RPMI8226 (cell line): ENCODE measurements at regions not wholly inside any gene's neighbourhood (a gene's known extent, or its start where the extent isn't known, plus 50 kb on each side); places are given as distances from the start of the nearest gene placed in this dataset.
"Not testable (repeated sequence)": the region's sequence is repeated elsewhere in the genome, so short reads cannot be mapped to it uniquely, and the experiment has no call there.

ENCODE experiments used
- DNase-seq: peaks from one replicate; pipeline ENCODE4 v3.0.0-alpha.2; 2015

DNA sequence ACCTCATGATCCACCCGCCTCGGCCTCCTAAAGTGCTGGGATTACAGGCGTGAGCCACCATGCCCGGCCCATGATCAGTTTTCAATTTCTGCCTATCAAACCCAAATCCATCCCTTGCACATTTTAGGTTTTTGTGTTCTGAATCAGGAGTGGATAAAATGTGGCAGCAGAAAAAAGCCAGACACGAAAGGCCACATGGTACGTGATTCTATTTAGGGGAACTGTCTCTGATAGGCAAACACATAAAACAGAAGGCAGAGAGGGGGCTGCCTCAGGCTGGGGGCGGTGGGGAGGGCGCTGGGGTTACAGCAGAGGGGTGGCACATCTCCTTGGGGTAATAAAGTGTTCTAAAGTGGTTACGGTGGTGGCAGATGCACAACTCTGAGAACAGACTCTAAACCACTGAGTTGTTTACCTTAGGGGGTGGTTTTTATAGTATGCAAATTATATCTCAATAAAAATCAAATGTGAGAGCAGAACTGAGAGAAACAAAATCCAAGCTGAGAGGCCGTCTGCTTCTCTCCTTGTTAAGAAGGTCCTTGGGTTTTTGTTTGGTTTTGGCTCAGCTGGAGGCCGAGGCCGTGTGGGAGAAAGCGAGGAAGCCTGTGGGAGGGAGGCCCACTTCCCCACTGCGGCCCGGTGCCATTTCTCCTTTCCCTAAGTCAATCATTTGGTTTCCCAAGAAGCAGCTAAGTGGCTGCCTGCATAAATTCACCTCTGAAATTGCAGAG lies 78.0 kb downstream of the SOWAHC start:
- DNase-seq = no peak

DNA sequence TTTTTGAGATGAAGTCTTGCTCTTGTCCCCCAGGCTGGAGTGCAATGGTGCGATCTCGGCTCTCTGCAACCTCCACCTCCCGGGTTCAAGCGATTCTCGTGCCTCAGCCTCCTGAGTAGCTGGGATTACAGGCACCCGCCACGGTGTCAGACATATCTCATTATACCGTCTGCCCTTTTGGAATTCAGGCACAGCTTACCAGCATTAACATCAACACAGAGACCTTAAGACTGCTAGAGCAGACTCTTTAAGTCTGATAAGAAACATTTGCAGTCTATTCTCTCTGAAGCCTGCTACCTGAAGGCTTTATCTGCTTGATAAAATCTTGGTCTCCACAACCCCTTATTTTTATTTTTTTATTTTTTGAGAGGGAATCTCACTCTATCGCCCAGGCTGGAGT lies 78.7 kb downstream of the SOWAHC start:
- DNase-seq = not testable (repeated sequence)

DNA sequence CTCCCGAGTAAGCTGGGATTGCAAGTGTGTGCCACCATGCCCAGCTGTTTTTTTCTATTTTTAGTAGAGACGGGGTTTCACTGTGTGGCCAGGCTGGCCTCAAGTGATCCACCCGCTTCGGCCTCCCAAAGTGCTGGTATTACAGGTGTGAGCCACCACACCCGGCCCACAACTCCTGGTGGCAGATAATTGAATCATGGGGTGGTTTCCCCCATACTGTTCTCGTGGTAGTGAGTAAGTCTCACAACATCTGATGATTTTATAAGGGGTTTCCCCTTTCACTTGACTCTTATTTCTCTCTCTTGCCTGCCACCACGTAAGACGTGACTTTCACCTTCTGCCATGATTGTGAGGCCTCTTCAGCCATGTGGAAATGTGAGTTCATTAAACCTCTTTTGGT lies 79.1 kb downstream of the SOWAHC start:
- DNase-seq = not testable (repeated sequence)

DNA sequence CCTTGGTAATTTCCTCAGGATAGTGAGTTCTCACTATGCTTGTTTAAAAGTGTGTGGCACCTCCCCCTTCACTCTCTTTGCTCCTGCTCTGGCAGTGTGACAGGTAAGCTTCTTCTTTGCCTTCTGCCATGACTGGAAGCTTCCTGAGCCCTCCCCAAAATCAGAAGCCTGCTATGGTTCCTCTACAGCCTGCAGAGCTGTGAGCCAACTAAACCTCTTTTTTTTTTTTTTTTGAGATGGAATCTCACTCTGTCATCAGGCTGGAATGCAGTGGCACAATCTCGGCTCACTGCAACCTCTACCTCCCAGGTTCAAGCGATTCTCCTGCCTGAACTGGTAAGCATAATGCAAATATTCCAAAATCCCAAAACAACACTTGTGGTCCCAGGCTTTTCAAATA lies 80.0 kb downstream of the SOWAHC start:
- no peak for DNase-seq

DNA sequence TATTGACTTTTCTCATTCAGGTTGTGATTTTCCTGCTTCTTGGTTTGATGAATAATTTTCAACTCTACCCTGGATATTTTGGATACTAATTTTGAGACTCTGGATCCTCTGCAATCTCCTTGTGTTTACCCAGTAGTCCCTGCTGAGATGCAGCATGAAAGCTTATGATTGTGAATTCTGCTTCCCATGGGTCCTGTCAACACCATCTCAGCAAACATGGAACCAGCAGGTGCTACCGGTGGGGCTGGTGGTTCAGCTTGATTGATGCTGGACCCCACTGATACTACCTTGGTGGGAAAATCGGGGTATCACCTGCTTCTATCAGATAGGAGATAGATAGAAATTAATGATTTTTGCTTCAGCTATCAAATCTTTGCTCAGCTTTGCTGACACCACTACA lies 81.1 kb downstream of the SOWAHC start:
- no peak for DNase-seq

DNA sequence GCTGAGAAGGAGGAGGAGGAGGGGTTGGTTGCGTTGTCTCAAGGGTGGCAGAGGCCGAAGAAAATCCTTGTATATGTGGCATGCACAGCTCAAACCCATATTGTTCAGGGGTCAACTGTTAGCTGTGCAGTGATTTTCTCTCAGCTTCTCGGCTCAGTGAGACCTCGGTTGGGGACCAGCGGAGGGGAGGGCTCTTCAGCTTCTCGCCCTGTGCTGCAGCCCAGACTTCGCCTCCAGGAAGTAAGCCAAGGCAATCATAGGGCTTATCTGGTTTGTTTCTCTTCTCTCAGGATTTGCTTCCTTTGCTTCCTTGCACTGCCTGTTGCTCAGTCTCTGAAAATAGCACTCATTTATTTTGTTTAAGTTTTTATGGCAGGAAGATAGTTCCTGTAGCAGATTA lies 85.5 kb downstream of the SOWAHC start:
- no peak for DNase-seq

DNA sequence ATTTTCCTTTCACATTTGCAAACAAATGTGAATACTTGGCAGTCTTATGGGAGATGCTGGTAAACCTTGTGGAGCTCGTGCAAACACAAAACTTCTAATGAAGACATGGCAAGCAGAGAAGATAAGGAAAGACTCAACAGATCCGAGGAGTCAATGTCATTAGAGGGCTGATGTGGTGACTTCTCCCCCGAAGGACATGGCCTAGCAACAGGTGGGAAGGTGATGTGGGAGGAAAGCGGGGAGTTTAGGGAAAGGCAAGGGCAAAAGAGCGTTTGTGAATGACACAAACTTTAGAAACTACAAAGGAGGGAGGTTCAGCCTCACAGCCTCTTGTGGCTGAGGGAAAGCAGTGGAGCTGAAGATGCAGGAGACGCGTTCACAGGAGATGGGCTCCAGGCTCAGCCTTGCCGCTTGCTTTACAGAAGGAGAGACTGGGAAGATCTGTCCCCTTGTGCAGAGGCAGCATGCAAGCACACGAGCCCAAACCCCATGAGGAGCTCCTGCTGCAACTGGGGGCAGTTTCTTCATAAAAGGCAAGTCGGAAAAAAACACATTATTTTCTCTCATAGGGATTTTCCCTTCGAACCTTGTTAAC lies 86.6 kb downstream of the SOWAHC start:
- no peak for DNase-seq

DNA sequence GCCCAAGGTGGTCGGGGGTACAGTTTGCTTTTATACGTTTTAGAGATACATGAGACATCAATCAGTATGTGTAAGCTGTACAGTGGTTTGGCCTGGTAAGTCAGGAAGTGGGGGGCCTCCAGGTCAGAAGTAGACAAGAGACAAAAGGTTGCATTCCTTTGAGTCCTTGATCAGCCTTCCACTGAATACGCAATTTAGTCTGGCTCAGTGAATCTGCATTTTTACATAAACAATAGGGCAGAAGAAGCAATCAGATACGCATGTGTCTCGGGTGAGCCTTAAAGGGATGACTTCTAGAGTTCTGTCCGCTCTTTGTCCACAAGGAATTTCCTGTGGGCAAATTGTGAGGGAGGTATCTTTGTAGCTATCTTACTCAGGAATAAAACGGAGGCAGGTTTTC lies 87.2 kb downstream of the SOWAHC start:
- no peak for DNase-seq

DNA sequence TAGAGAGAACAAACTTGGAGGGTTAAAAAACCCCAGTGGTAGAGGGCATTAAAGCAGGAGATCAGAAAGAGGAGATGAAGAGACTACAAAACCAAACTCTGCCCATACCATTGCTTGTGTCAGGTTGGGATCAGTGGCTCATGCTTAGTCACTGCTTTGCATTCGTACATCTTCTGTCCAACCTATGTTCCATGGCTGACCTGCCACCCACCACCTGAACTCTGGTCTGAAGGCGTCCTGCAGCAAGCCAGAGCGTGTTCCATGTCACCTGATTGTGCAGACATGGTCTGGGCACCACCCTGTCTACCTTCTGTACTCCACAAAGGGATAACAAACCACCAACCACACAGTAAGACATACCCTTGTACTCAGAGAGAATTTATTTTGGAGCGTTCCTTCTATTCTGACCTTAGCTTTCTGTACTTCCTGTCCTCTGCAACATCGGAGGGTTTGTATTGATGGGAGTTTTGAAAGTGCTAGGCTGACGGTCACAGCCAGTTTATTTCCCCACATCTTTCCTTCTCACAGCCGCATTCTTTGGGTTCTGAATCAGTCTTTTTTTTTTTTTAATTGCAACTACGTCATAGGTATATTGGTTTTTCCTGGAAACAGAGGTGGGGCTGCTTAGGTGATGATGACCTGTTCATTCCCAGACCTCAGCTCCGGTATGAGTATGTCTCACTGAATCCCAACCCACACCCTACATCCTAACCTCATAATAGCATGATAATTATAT lies 88.3 kb downstream of the SOWAHC start:
- no peak for DNase-seq

DNA sequence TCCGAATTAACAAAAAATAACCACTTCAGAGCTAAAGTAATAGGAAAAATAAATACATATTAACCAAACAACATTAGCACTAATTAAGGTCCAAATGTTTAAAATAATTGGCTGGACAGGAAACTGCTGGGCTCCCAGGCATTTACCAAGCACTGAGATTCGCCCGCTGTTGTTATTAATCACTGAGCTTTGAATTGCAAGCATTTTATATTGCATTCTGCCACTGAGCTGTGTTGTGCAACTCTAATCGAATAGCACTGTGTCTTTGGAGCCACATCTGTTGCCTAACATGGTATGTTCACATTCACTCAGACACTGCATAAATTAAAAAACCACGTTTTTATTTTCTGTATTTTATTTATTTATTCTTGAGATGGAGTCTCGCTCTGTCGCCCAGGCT lies 88.9 kb downstream of the SOWAHC start:
- DNase-seq = no peak

DNA sequence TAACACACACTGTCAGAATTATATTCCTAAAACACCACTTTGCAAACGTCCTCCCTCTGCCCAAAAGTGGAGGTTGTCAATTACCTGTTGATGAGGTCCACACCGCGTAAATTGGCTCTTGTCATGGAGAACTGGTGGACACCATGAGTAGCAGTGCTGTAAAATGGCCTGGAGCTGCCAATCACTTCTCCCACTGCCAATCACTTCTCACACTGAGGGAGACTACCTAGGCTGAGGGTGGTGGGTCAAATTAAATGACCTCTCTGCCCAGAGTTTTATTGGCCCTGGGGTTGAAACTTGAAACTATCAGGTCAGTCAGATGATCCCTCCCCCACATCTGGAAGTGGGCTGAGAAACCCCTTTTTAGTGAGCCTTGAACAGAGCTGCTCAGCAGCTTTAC lies 89.6 kb downstream of the SOWAHC start:
- no peak for DNase-seq

DNA sequence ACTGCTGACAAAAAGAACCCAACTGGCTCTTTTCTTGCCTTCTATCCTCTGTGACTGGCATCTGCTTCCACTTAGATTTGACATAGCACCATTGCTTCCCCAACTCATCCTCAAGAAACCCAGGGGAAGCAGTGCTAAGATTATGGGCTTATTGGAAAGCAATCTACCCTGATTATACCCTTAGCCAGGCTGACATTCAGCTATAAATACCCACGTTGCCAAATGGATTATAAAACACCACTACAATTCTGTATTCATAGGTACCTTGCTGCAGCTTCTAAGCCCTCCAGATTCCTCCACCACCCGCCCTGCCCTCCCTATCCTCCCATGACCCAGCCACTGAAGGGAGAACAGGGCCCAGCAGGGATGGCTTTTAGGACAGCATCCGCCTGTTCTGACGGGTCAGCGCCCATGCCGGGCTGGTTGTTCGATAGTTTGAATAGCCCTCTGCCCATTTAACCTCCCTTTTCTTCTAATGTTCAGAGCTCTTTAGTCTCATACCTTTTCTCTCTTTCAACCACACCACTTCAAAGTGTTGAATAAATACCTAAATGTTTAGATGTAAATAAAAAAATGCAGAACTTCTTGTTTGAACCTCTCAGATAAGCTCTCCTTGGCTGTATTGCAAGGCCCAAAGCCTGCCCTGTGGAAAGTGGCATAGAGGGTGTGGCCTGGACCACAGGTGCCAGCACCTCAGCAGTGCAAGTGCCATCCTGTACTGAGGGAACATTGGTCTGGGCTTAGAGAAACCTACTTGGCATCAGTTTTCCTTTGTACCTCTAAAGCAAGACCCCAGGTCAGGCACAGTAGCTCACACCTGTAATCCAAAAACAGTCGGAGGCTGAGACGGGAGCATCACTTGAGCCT lies 86.6 kb upstream of the RGPD5 start:
- no peak for DNase-seq

DNA sequence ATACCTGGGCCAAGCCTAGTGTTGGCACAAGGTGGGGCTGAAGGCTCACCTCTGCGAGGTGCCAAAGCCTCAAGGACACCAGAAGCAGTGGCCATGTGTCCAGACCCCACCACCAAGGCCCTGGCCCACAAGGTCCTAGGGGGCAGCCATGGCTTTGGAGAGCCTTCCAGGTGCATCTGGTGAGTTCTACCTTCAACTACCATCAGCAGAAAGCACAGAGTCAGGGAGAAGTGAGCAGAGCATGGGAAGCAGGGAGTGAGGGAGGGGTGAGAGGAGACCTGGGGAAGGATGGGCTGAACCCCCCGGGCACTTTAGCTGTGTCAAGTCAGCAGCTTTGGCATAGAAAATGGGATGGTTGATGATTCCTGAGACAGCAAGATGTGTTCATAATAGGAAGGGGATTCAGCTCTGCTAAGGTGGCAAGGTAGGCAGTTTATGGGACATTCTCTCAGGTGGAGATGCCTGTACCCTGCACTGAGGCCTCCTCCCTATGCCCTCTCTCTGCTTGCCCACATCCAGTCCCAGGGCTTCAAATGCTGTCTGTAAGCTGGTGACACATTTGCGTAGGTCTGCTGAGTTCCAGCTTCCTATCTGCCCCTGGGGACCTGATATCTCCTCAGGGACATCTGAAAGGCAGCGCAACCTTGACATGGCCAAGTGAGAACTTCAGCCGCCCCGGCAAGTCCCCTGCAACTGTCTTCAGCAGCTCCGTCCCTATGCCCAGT lies 83.4 kb upstream of the RGPD5 start:
- no peak for DNase-seq

DNA sequence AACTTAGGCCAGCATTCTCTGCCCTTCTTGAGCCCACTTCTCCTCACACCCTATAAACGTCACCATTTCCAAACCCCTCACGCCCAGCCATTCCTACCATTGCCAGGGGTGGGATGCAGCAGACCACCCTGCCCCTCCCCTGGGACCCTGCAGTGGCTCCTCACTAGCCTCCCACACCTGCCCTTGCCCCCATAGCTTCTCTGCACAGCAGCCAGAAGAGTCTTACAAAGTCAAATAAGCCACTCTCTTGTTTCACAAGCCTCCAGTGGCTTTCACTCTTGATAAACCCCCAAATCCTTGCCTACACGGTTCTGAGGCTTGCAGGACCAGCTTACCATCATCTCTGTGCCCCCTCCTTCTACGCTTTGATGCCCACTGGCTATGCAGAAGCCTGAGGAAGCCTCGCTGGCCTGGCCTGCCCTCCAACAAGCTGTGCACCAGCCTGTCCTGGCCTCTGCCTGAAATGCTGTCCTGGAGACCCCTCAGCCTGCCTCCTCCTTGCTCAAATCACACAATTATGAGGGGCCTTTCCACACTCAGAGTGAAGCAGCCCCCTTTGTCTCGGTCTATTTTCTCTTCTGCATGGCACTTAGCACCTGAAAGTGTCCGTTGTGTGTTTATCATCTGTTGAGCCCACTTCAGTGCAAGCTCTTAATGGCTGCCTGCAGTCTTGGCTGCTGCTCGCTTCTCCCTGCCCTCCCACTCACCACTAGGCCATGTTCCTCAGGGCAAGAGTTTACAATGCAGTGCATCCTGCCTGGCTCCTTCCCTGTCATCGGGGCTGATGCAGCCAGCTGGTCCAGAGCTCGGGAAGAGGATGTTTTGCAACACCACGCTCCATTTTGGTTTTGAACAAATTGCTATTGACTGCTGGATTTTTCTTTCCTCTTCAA lies 82.6 kb upstream of the RGPD5 start:
- DNase-seq = no peak

DNA sequence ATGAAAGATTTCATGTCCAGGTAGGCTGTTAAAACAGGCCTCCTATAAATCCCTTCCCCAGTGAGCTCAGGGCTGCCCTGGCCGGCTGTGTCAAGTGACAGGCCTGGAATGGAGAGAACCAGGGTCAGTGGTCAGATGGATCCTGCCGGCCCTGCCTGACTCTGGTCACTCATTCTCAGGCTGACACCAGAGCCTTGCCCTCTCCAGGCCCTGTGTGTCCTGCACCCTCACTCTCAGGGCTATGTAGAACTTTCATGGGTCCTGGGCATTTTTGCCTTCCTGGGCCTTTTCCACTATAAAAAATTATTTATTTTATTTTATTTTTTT lies 82.0 kb upstream of the RGPD5 start:
- DNase-seq = no peak

DNA sequence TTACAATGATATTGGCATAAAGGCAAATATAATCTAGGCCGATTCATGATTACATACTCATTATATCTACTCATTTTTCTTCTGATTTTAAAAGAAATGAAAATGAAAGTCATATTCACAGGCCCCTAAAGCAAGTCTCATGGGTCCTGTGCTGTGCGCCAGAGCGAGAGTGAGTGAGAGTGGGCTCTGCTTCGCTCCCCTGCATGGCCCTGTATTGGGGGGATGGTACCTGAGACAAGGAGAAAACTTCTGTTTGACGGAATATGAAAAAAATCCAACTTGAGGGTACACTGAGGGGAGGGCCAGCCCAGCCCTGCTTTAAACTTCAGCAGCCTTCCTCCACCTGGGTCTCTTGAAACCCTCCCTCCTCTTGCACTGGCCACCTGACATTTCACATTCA lies 81.4 kb upstream of the RGPD5 start:
- DNase-seq = no peak

DNA sequence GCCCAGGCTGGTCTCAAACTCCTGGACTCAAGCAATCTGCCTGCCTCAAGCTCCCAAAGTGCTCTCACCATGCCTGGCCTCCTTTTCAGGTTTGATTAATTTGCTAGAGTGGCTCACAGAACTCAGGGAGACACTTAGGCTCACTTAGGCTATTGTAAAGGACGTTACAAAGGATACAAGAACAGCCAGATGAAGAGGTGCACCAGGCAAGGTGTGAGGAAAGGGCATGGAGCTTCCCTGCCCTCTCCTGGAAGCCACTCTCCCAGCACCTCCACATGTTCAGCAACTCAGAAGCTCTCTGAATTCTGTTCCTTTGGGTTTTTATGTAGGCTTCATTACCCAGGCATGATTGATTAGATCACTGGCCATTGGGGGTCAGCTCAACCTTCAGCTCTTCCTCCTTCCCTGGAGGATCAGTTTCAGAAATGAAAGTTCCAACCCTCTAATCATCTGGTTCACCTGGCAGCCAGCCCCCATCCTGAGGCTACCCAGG lies 78.7 kb upstream of the RGPD5 start:
- no peak for DNase-seq

DNA sequence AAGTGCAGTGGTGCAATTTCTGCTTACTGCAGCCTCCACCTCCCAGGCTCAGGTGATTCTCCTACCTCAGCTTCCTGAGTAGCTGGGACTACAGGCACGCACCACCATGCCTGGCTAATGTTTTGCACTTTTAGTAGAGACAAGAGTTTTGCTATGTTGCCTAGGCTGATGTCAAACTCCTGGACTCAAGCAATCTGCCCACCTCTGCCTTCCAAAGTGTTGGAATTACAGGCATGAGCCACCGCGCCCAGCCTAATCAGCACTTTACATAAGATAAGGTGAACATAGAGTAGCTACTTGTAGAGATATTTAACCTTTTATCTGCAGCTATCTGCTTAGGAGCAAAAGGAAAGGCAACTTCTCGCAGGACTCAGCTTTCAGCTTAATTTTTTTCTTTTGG lies 77.5 kb upstream of the RGPD5 start:
- not testable (repeated sequence) for DNase-seq

DNA sequence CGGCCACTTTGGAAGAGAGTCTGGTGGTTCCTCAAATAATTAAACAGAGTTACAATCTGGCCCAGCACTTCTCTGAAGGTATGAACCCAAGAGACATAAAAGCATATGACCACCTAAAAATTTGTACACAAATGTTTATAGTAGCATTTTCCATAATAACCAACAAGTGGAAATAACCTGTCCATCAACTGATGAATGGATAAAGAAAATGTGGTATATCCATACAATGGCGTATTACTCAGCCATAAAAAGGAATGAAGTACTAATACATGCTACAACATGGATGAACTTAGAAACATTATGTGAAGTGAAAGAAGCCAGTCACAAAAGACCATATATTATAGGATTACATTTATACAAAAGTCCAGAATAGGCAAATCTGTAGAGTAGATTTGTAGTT lies 76.0 kb upstream of the RGPD5 start:
- no peak for DNase-seq

DNA sequence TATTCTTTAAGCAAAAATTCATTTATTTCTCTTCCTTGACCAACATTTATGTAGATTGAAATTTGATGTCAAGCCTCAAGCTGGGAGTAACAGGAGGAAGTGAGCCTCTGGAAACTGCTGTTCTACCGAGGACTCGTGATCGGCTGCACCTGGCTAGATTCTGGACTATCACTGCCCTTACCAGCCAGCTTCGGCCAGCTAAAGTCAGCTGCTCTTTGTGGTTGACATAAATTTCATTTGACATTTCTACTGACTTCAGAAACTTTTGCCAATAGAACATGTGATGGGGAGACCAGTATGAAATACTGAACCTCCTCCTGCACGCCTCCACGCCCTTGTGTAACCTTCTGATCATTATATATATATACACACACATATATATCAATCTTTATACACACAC lies 74.2 kb upstream of the RGPD5 start:
- DNase-seq = no peak

DNA sequence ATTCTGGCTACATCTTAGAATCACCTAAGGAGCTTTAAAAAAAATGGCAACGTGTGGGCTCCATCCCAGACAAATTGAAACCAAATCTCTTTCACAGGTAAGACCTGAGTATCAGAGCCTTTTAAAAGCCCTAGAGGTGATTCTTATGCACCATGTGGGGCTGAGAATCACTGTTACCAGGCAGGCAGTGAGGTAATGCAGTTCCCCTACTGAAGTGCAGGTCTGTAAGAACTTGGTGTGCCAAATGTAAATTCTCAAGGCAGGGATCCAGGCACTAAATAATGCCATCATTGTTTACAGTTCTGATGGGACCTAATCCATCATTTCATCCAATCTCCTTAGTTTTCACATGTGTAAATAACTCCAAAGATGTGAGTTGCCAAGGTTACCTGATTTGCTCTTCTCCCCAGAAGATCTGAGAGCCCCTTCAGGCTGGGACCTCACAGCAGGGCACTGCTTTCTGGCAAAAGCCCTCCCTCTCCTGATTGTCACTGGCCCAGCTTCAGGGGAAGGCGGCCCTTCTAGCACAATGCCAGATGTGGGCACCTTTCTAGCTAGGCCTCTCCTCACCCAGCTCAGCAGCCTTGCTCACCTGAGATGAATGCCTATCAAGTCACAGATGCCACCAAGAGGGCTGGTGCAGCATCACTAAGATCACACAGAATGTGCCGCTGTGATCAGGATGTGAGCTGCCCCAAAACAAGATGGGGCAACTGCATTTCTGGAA lies 73.6 kb upstream of the RGPD5 start:
- DNase-seq = no peak
